IPS-15b (cell line): ENCODE measurements at regions not wholly inside any gene's neighbourhood (a gene's known extent, or its start where the extent isn't known, plus 50 kb on each side); places are given as distances from the start of the nearest gene placed in this dataset.

Source experiments
- H3K27me3 ChIP-seq: one replicate; pipeline ENCODE4 v1.6.1; 2013; ENCODE audit warnings: low read length; ENCODE audit not compliant: control insufficient read depth, insufficient read depth
- H3K36me3 ChIP-seq: one replicate; pipeline ENCODE4 v1.6.1; 2013; ENCODE audit warnings: low read length; ENCODE audit not compliant: control insufficient read depth, insufficient read depth
- H3K4me1 ChIP-seq: one replicate; pipeline ENCODE4 v1.6.1; 2013; ENCODE audit warnings: mild to moderate bottlenecking, low read length; ENCODE audit not compliant: control insufficient read depth, insufficient read depth
- H3K4me3 ChIP-seq: one replicate; pipeline ENCODE4 v1.5.1; 2013; ENCODE audit warnings: low read depth, low read length
- H3K9ac ChIP-seq: one replicate; pipeline ENCODE4 v1.6.1; 2013; ENCODE audit warnings: low read depth, mild to moderate bottlenecking, low read length
- H3K9me3 ChIP-seq: one replicate; pipeline ENCODE4 v1.6.1; 2013; ENCODE audit warnings: mild to moderate bottlenecking, low read length; ENCODE audit not compliant: control insufficient read depth, insufficient read depth

DNA sequence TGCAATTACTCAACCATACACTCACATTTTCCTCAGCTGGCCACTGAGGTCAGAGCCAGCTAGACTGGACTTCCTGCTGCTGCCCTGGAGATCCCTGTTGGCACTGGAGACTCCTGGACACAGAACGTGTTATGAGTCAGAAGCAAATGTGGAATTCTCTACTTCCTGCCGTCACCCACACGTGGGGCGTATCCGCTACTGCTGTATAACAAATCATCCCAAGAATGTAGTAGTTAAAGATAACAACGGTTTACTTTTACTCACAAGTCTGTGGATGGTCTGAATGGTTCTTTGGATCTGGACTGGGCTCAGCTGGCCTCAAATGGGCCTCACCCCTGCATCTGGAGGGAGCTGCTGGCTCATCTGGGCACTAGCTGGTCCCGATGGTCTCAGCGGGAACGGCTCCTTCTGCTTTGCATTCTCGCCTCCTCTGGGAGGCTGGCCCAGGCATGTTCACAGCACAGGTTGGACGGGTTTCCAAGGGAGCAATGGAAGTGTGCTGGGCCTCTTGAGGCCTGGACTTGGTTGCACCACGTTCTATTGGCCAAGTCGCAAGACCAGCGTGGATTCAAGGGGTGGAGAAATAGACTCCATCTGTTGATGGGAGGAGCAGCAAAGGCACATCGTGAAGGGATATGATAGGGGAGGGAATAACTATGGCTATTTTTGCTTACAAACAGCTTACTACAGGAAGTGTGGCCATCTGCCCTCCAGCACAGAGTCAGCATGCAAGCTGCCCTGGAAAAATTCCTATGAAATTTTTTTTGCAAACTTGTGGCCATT is 118.5 kb downstream of the SNX5 start:
- Histone ChIP-seq H3K4me1 (peaks cover 5% of the 10 kb centered on the region), H3K4me3 (no peak overlapping the region), H3K9me3 (no peaks in the 10 kb centered on the region), H3K27me3 (no peaks in the 10 kb centered on the region), H3K9ac (no peak overlapping the region), H3K36me3 (peaks cover 3% of the 10 kb centered on the region)

DNA sequence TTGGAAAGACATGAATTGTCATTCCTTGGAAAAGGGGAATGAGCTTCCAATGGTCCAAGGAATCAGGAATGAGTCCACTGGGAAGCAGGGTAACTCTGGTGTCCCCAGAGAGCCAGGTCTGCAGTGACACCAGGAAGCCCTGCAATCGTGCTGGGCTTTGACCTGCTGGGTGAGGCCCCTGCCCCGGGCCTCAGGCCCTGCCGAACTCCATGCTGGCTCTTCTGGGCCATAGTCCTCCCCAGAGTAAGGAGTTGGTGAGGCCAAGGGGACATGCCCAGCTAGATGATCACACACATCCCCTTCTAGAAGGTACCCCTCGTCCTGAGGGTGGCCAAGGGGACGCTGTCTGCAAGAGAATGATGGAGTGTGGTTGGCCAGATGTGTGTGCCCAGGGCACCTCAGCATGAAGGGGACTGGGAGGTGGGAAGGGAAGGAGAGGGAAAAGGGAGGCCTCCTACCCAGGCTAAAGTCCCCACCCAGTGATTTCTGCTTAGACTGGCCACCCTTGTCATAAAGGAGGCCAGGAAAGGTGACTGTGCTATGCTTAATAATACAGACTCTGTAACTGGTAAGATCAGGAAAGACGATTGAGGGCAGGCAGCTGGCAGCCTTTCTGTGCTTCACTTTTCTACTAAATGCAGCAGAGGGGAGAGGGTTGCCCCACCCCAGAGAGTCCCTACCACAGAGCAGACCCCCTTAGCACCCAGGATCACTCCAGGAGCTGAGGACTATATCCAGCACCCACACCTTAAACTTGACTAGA is 119.3 kb downstream of the SNX5 start:
- H3K4me3 ChIP-seq: no peak overlapping the region
- H3K9ac ChIP-seq: no peak overlapping the region
- H3K9me3 ChIP-seq: no peaks in the 10 kb centered on the region
- H3K4me1 ChIP-seq: peaks cover 5% of the 10 kb centered on the region
- no peaks in the 10 kb centered on the region for H3K27me3 ChIP-seq
- peaks cover 3% of the 10 kb centered on the region for H3K36me3 ChIP-seq

DNA sequence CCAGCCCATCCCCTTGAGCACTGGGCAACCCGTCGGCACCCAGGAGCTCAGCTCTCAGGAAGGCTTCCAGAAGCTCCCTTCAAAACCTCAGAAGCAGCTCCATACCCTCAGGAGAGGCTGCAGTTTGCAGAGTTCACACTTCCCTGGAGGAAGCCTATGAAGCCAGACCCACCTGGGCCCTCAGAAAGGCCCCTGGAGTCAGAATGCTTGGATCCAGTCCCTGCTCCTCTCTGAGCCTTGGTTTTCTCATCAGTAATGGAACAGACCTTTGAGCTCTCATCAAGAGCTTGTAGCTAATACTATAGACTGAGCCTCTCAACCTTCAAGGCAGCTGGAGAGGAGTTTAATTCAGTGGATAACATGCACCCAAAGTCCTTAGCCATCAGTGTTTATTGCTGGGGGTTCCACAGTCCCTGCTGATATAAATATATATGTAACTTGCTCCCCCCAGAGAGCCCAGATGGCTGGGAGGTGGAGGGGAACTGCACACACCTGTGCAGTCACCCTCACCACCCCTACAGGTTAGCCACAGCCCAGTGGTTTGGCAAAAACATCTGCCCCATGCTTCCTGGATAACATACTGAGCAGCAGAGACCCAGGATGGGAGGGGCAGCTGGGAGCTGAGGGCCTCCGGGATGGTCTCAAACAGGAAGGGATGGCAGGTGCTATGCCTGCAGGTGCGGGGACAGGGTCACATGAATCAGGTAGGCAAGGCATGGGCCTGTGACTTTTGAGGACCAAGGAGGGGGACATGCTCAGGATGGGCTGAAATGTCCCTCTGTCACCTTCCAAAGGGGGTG is 120.1 kb downstream of the SNX5 start:
- no peaks in the 10 kb centered on the region for H3K9me3 ChIP-seq
- H3K4me1 ChIP-seq: peaks cover 1% of the 10 kb centered on the region
- no peak overlapping the region for H3K9ac ChIP-seq
- no peaks in the 10 kb centered on the region for H3K27me3 ChIP-seq
- H3K36me3 ChIP-seq: peaks cover 3% of the 10 kb centered on the region
- H3K4me3 ChIP-seq: no peak overlapping the region

DNA sequence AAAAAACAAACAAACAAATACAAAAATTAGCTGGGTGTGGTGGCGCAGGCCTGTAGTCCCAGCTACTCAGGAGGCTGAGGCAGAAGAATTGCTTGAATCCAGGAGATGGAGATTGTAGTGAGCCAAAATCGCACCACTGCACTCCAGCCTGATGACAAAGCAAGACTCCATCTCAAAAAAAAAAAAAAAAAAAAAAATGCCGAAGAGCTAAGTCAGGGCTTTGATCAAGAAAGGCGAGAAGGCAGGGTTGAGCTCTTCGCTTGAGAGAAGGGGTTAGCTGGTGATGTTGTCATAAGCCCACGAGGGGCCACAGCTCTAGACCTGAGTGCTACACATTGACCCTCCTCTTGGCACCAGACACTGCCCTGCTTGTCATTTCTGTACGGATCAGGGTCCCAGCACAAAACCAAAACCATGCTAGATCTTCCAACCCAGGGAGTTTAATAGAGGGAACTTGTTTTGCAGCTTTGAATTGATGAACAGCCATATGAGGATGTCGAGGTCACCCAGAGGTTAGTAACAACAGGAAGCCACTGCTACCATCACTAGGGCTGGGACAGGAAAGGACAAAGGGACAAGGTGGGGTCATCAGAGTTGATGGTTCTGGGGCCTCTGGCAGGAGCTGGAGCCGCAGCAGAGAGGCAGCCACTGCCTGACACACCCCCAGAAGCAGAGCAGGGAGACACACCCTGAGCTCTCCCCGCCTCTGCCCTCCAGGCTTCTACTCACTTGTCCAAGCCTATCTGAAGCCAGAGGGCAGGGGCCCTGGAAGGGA is 122.7 kb downstream of the SNX5 start:
- no peak overlapping the region for H3K9ac ChIP-seq
- H3K4me1 ChIP-seq: no peaks in the 10 kb centered on the region
- H3K36me3 ChIP-seq: peaks cover 3% of the 10 kb centered on the region
- no peaks in the 10 kb centered on the region for H3K9me3 ChIP-seq
- H3K4me3 ChIP-seq: no peak overlapping the region
- H3K27me3 ChIP-seq: no peaks in the 10 kb centered on the region

DNA sequence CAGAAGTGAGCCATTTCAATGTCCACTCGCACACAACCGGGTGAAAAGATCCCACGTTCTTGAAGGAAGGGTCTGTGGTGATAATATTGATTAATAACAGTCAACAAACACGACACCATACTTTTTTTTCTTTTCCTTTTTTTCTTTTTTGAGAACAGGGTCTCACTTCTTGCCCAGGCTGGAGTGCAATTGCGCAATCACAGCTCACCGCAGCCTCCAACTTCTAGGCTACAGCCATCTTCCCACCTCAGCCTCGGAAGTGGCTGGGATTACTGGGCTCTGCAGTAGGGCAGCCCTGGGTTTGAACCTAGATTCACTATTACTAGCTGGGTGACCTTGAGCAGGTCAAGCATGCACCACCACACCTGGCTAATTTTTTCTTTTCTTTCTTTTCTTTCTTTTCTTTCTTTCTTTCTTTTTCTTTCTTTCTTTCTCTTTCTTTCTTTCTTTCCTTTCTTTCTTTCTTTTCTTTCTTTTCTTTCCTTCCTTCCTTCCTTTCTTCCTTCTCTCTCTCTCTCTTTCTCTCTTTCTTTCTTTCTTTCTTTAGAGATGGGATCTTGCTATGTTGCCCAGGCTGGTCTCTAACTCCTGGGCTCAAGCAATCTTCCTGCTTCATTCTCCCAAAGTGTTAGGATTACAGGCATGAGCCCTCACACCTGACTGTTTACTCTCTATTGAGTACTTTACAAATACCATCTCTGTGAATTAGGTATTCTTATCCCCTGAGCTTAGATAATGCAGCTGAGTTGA is 123.9 kb downstream of the SNX5 start:
- no peak overlapping the region for H3K9ac ChIP-seq
- H3K9me3 ChIP-seq: no peaks in the 10 kb centered on the region
- no peaks in the 10 kb centered on the region for H3K27me3 ChIP-seq
- no peaks in the 10 kb centered on the region for H3K36me3 ChIP-seq
- H3K4me3 ChIP-seq: no peak overlapping the region
- no peaks in the 10 kb centered on the region for H3K4me1 ChIP-seq

DNA sequence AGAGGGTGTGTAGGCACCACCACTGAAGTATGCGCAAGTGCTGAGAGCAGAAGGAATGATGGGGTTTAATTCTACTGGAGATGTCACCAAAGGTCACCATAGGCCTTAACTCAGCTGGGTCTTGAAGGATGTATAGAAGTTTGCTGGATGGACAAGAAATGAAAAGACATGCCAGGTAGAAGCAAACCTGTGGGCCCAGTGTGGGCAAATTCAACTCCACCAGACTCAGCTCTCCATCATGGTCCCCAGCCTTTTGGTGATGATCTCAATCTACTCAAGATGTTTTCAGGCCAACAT is 124.5 kb downstream of the SNX5 start:
- Histone ChIP-seq H3K9ac (no peak overlapping the region), H3K36me3 (no peaks in the 10 kb centered on the region), H3K4me1 (no peaks in the 10 kb centered on the region), H3K27me3 (no peaks in the 10 kb centered on the region), H3K4me3 (no peak overlapping the region), H3K9me3 (no peaks in the 10 kb centered on the region)

DNA sequence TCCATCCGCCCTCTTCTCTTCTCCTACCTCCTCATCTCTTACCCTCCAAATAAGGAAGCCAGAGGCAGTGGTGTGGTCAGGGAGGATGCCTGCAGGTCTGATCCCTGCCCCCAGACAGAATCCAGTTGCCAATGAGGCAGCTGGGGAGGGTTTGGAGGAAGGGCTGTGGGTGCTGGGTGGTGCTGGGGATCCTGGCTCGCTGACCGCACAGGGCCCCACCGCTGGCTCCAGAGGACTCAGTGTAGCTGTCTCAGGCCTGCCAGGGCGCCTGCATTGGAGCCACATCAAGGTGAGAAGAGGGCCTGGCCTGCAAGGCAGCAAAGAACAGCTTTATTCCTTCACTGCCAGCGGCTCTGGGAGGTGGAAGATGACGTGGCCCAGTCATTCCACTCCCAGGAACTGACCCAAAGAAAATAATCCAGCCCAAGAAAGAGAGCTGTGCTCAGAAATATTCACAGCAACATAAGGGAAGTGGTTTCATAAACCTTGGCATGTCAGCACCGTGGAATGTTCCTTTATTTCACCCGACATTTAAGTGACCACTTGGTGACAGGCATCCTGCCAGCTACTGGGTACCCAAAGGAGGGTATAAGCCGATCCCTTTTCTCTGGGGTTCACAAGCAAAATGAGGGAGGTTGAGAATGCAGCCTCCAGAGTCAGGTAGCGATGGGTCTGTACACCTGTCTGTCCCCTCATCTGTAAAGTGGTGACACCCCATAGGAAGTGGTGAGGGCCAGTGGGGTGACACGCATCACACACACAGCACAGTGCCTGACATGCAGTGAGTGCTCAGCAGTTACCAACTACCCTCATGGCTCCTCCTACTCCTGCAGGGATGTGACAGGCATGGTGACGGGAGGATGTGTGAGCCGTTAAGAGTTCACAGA is 125.1 kb downstream of the SNX5 start:
- no peak overlapping the region for H3K9ac ChIP-seq
- H3K4me3 ChIP-seq: no peak overlapping the region
- no peaks in the 10 kb centered on the region for H3K36me3 ChIP-seq
- H3K27me3 ChIP-seq: no peaks in the 10 kb centered on the region
- peaks cover 2% of the 10 kb centered on the region for H3K4me1 ChIP-seq
- H3K9me3 ChIP-seq: no peaks in the 10 kb centered on the region

DNA sequence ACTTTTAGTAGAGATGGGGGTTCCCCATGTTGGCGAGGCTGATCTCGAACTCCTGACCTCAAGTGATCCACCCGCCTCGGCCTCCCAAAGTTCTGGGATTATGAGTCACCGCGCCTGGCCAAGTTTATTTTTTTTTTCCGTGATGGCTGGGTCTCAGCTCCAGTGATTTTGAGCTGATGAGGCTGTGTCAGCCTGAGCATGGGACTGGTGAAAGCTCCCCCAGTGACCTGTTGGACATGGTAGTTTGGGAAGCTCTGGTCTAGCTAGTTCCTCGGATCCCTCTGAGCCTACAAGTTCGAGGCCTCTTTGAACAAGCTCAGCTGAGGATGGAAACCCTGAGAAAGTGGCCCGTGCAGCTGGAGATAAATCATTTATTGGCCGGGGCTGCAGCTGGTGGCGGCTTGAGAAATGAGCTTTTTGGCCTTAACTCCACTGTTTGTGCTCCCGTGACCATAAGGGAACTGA is 126.8 kb downstream of the SNX5 start:
- H3K36me3 ChIP-seq: no peaks in the 10 kb centered on the region
- no peak overlapping the region for H3K4me3 ChIP-seq
- no peaks in the 10 kb centered on the region for H3K27me3 ChIP-seq
- H3K4me1 ChIP-seq: peaks cover 6% of the 10 kb centered on the region
- H3K9ac ChIP-seq: no peak overlapping the region
- H3K9me3 ChIP-seq: no peaks in the 10 kb centered on the region

DNA sequence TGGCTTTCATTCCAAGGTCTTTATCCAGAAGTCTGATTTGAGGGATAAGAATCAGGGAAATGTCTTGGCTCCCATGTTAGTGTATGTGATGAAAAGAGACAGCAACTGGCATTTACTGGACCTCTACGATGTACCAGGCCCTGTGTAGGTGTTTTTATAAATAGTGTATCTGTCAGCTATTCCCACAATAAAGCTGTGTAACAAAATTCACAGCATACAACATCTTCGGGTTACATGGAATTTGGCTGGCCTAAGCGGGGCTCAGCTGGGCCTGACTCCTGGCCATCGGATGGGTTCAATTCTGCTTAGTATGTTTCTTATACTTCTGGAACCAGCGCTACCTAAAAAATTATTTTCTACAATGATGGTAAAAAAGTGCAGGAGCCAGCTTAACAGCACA is 128.2 kb downstream of the SNX5 start:
- Histone ChIP-seq H3K9ac (no peak overlapping the region), H3K4me1 (peaks cover 6% of the 10 kb centered on the region), H3K4me3 (no peak overlapping the region), H3K9me3 (no peaks in the 10 kb centered on the region), H3K36me3 (no peaks in the 10 kb centered on the region), H3K27me3 (no peaks in the 10 kb centered on the region)

DNA sequence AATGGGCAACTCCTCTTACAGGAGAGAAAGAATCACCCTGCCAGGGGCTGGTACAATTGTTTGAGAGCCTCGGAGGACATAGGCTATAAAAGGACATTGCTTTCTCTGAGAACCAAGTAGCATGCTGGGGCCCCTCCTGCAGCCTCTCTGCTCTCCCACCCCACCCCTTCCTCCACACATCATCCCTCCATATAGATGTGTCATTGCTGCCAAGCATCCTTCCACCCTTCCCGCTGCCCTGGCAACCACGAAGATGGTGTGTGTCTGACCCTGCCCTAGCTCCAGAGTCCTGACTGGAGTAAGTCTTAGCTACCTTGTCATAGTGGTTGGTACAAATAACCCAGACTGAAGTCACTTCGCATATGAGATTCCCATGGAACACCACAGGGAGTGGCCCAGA is 129.7 kb downstream of the SNX5 start:
- Histone ChIP-seq H3K4me3 (no peak overlapping the region), H3K9me3 (no peaks in the 10 kb centered on the region), H3K36me3 (no peaks in the 10 kb centered on the region), H3K4me1 (peaks cover 6% of the 10 kb centered on the region), H3K27me3 (no peaks in the 10 kb centered on the region), H3K9ac (no peak overlapping the region)
